H9 (cell line): ENCODE measurements at regions not wholly inside any gene's neighbourhood (a gene's known extent, or its start where the extent isn't known, plus 50 kb on each side); places are given as distances from the start of the nearest gene placed in this dataset.

Experiments
- DNase-seq: peaks from one replicate; pipeline ENCODE4 v3.0.0-alpha.2; 2017
- H2AFZ ChIP-seq: one replicate; pipeline ENCODE4 v1.6.1; 2013; ENCODE audit warnings: mild to moderate bottlenecking, low read length, control low read depth, moderate library complexity
- H2AK5ac ChIP-seq: 2 replicates; pipeline ENCODE4 v1.6.1; 2013; ENCODE audit warnings: low read length, control low read depth, mixed read lengths; ENCODE audit not compliant: insufficient read length
- H2BK120ac ChIP-seq: one replicate; pipeline ENCODE4 v1.6.1; 2013; ENCODE audit warnings: low read depth, mild to moderate bottlenecking, low read length, control low read depth, inconsistent platforms; ENCODE audit not compliant: poor library complexity, severe bottlenecking
- H2BK12ac ChIP-seq: 2 replicates; pipeline ENCODE4 v1.6.1; 2013; ENCODE audit warnings: low read length, control low read depth, mixed read lengths, low read depth; ENCODE audit not compliant: insufficient read length
- H2BK15ac ChIP-seq: 2 replicates; pipeline ENCODE4 v1.6.1; 2013; ENCODE audit warnings: low read depth, low read length, control low read depth
- H2BK20ac ChIP-seq: one replicate; pipeline ENCODE4 v1.6.1; 2013; ENCODE audit warnings: low read depth, mild to moderate bottlenecking, low read length, control low read depth, inconsistent platforms; ENCODE audit not compliant: poor library complexity, severe bottlenecking
- H2BK5ac ChIP-seq: 2 replicates; pipeline ENCODE4 v1.6.1; 2013; ENCODE audit warnings: low read length, control low read depth, mixed read lengths; ENCODE audit not compliant: insufficient read length
- H3K14ac ChIP-seq: 2 replicates; pipeline ENCODE4 v1.6.1; 2013; ENCODE audit warnings: low read length, control low read depth; ENCODE audit not compliant: insufficient read depth
- H3K18ac ChIP-seq: 2 replicates; pipeline ENCODE4 v1.6.1; 2013; ENCODE audit warnings: low read depth, mild to moderate bottlenecking, mixed read lengths, low read length, control low read depth; ENCODE audit not compliant: insufficient read length
- H3K23ac ChIP-seq: 2 replicates; pipeline ENCODE4 v1.6.1; 2013; ENCODE audit warnings: low read length, control low read depth, mixed read lengths, low read depth; ENCODE audit not compliant: insufficient read length
- H3K23me2 ChIP-seq: 2 replicates; pipeline ENCODE4 v1.6.1; 2013; ENCODE audit warnings: low read depth, mild to moderate bottlenecking, mixed read lengths, low read length, control low read depth; ENCODE audit not compliant: insufficient read length, poor library complexity, severe bottlenecking
- H3K27ac ChIP-seq: 2 replicates; pipeline ENCODE4 v1.5.1; 2013; ENCODE audit warnings: low read length, control low read depth, mixed read lengths, low read depth; ENCODE audit not compliant: insufficient read length
- H3K27me3 ChIP-seq: 2 replicates; pipeline ENCODE4 v1.6.1; 2013; ENCODE audit warnings: low read length, control low read depth, inconsistent platforms; ENCODE audit not compliant: insufficient read depth
- H3K4ac ChIP-seq: 2 replicates; pipeline ENCODE4 v1.6.1; 2013; ENCODE audit warnings: low read depth, mild to moderate bottlenecking, control low read depth, inconsistent platforms, low read length, moderate library complexity
- H3K4me1 ChIP-seq: 2 replicates; pipeline ENCODE4 v1.6.1; 2013; ENCODE audit warnings: low read length, control low read depth, inconsistent platforms; ENCODE audit not compliant: insufficient read depth
- H3K4me2 ChIP-seq: 2 replicates; pipeline ENCODE4 v1.6.1; 2013; ENCODE audit warnings: low read length, control low read depth, mixed read lengths; ENCODE audit not compliant: insufficient read length, insufficient read depth
- H3K56ac ChIP-seq: 2 replicates; pipeline ENCODE4 v1.6.1; 2013; ENCODE audit warnings: low read depth, mild to moderate bottlenecking, mixed read lengths, low read length, control low read depth; ENCODE audit not compliant: insufficient read length
- H3K79me1 ChIP-seq: 2 replicates; pipeline ENCODE4 v1.6.1; 2013; ENCODE audit warnings: low read depth, mild to moderate bottlenecking, moderate library complexity, low read length, control low read depth, inconsistent platforms; ENCODE audit not compliant: insufficient read depth, poor library complexity, severe bottlenecking
- H3K79me2 ChIP-seq: 2 replicates; pipeline ENCODE4 v1.6.1; 2013; ENCODE audit warnings: low read length, control low read depth, inconsistent platforms; ENCODE audit not compliant: insufficient read depth
- H3K9ac ChIP-seq: 2 replicates; pipeline ENCODE4 v1.6.1; 2013; ENCODE audit warnings: low read length, control low read depth, mixed read lengths; ENCODE audit not compliant: insufficient read length; ENCODE audit errors: extremely low read depth
- H3K9me3 ChIP-seq: one replicate; pipeline ENCODE4 v1.6.1; 2013; ENCODE audit warnings: low read depth, low read length, inconsistent platforms; ENCODE audit not compliant: control insufficient read depth
- H3T11ph ChIP-seq: one replicate; pipeline ENCODE4 v1.6.1; 2013; ENCODE audit warnings: mild to moderate bottlenecking, low read length, control low read depth, inconsistent platforms
- H4K20me1 ChIP-seq: one replicate; pipeline ENCODE4 v1.6.1; 2013; ENCODE audit not compliant: control insufficient read depth, insufficient read length, insufficient read depth
- H4K5ac ChIP-seq: 2 replicates; pipeline ENCODE4 v1.6.1; 2013; ENCODE audit warnings: low read depth, mild to moderate bottlenecking, mixed read lengths, low read length, control low read depth; ENCODE audit not compliant: insufficient read length
- H4K8ac ChIP-seq: replicated peaks from 2 replicates; pipeline ENCODE4 v1.6.1; 2013; ENCODE audit warnings: low read length, control low read depth, mixed read lengths, low read depth; ENCODE audit not compliant: insufficient read length
- H4K91ac ChIP-seq: 2 replicates; pipeline ENCODE4 v1.6.1; 2013; ENCODE audit warnings: low read depth, mild to moderate bottlenecking, moderate library complexity, mixed read lengths, low read length, control low read depth; ENCODE audit not compliant: insufficient read length
- H3K27ac Mint-ChIP-seq, 3 experiments: 2 replicates in 2 of 3; 3 replicates in 1 of 3; pipeline ENCODE4 v1.8.0; 2020 to 2021; ENCODE audit warnings: mixed read lengths in 3 of 3, mild to moderate bottlenecking in 1 of 3, moderate library complexity in 1 of 3
- H3K27me3 Mint-ChIP-seq: 2 replicates; pipeline ENCODE4 v1.8.0; 2021; ENCODE audit warnings: low read depth, mild to moderate bottlenecking, moderate library complexity, mixed read lengths
- H3K36me3 Mint-ChIP-seq, 3 experiments: 2 replicates in 2 of 3; 3 replicates in 1 of 3; pipeline ENCODE4 v1.8.0; 2020 to 2021; ENCODE audit warnings: low read depth in 3 of 3, mixed read lengths in 3 of 3; ENCODE audit not compliant: insufficient read depth in 1 of 3
- H3K4me1 Mint-ChIP-seq, 2 experiments: 2 replicates each; pipeline ENCODE4 v1.8.0; 2020; ENCODE audit warnings: mixed read lengths in 2 of 2
- H3K4me3 Mint-ChIP-seq, 2 experiments: 2 replicates in 1 of 2; 3 replicates in 1 of 2; pipeline ENCODE4 v1.8.0; 2020 to 2021; ENCODE audit warnings: mild to moderate bottlenecking in 2 of 2, mixed read lengths in 2 of 2, moderate library complexity in 1 of 2
- H3K9me3 Mint-ChIP-seq, 2 experiments: 2 replicates in 1 of 2; 3 replicates in 1 of 2; pipeline ENCODE4 v1.8.0; 2020; ENCODE audit warnings: mild to moderate bottlenecking in 2 of 2, mixed read lengths in 2 of 2, moderate library complexity in 1 of 2
- WGBS: extraction: QIAGEN DNeasy Blood & Tissue Kit; methylation state at CpG from one replicate; pipeline ENCODE4 v1.1.7; 2013; ENCODE audit warnings: missing lambda C conversion rate, low lambda C conversion rate, mixed read lengths; ENCODE audit not compliant: insufficient read length; ENCODE audit errors: extremely low coverage; 5-methylcytosine and 5-hydroxymethylcytosine counted together
- TF ChIP-seq, protein P1 (sequence below): fragments of 200-600 bp; sonication (generic); conservative IDR thresholded peaks from 3 replicates; pipeline ENCODE4 v1.8.0; 2021; ENCODE audit warnings: antibody characterized with exemption, mild to moderate bottlenecking

DNA sequence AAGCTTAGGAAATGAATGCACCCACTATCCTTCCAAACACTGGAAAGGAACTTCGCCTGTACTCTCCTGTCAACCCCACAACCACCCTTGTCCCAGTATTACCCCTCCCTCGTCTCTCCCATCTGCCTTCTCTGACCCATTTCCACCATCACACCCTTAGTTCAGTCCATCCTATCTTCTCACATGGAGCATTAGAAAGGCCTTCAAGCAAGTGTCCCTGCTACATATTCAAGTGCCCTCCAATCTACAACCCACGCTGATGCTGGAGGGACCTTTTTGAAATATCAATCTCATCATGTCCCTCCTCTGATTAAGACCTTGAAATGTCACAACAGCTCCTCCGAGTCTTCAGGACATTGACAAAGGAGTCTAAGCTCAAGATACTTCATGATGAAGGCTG is 133.8 kb upstream of the CCL2 start:
- no peak overlapping the region for H2AFZ ChIP-seq
- no peak overlapping the region for H3K9ac ChIP-seq
- no peak for DNase-seq
- H3K4me1 ChIP-seq: no peaks in the 10 kb centered on the region
- peaks cover 2% of the 10 kb centered on the region; the same call in 1 of the 2 replicates for H3K27me3 Mint-ChIP-seq
- no peaks in the 10 kb centered on the region for H3K9me3 Mint-ChIP-seq
- TF ChIP-seq, protein P1, sequence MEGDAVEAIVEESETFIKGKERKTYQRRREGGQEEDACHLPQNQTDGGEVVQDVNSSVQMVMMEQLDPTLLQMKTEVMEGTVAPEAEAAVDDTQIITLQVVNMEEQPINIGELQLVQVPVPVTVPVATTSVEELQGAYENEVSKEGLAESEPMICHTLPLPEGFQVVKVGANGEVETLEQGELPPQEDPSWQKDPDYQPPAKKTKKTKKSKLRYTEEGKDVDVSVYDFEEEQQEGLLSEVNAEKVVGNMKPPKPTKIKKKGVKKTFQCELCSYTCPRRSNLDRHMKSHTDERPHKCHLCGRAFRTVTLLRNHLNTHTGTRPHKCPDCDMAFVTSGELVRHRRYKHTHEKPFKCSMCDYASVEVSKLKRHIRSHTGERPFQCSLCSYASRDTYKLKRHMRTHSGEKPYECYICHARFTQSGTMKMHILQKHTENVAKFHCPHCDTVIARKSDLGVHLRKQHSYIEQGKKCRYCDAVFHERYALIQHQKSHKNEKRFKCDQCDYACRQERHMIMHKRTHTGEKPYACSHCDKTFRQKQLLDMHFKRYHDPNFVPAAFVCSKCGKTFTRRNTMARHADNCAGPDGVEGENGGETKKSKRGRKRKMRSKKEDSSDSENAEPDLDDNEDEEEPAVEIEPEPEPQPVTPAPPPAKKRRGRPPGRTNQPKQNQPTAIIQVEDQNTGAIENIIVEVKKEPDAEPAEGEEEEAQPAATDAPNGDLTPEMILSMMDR: no peak
- H3K27ac ChIP-seq: no peak overlapping the region
- WGBS: no CpG with 5 or more reads among the region's 4 CpGs
- H3K79me1 ChIP-seq: no peaks in the 10 kb centered on the region
- H3K4me2 ChIP-seq: no peak overlapping the region
- H2BK5ac ChIP-seq: no peak overlapping the region
- no peaks in the 10 kb centered on the region for H3K9me3 ChIP-seq
- no peaks in the 10 kb centered on the region; a peak in 1 of 7 replicates for H3K36me3 Mint-ChIP-seq
- H3K27me3 ChIP-seq: no peaks in the 10 kb centered on the region
- no peak overlapping the region for H2BK20ac ChIP-seq
- H4K91ac ChIP-seq: no peak overlapping the region
- no peak overlapping the region for H3K14ac ChIP-seq
- no peak overlapping the region for H3K18ac ChIP-seq
- no peak overlapping the region for H2BK120ac ChIP-seq
- no peak overlapping the region for H3K4me3 Mint-ChIP-seq
- H4K20me1 ChIP-seq: no peaks in the 10 kb centered on the region
- no peak overlapping the region for H3K23ac ChIP-seq
- no peak overlapping the region for H2AK5ac ChIP-seq
- H3K4ac ChIP-seq: no peak overlapping the region
- H4K5ac ChIP-seq: no peak overlapping the region
- no peak overlapping the region for H4K8ac ChIP-seq
- no peak overlapping the region for H2BK12ac ChIP-seq
- H2BK15ac ChIP-seq: no peak overlapping the region
- no peak overlapping the region for H3K56ac ChIP-seq
- no peak overlapping the region for H3T11ph ChIP-seq
- H3K23me2 ChIP-seq: no peaks in the 10 kb centered on the region
- no peak overlapping the region; a peak in 1 of 7 replicates for H3K27ac Mint-ChIP-seq
- H3K79me2 ChIP-seq: no peaks in the 10 kb centered on the region
- H3K4me1 Mint-ChIP-seq: peaks cover 0 to 4% of the 10 kb centered on the region in 2 experiments; a peak in 2 of 4 replicates
